Liver (tissue), 8 donors: ENCODE measurements at regions not wholly inside any gene's neighbourhood (a gene's known extent, or its start where the extent isn't known, plus 50 kb on each side); places are given as distances from the start of the nearest gene placed in this dataset.

Experiments
- DNase-seq: peaks from one replicate; pipeline ENCODE4 v3.0.0-alpha.2; 2017; ENCODE audit warnings: low spot score
- H3K27ac ChIP-seq, 2 donors: one replicate each; pipeline ENCODE4 v1.7.0; 2013; ENCODE audit warnings: inconsistent platforms in 2 of 2, low read length in 2 of 2, control low read depth in 1 of 2, low read depth in 1 of 2, mild to moderate bottlenecking in 1 of 2
- H3K27me3 ChIP-seq, 4 donors: one replicate each; pipeline versions ENCODE4 v1.6.1 to v1.7.0; 2013; ENCODE audit warnings: low read length in 3 of 4, inconsistent platforms in 1 of 4, mild to moderate bottlenecking in 1 of 4, moderate library complexity in 1 of 4; ENCODE audit not compliant: control insufficient read depth in 4 of 4, insufficient read depth in 4 of 4
- H3K36me3 ChIP-seq, 4 donors: one replicate each; pipeline versions ENCODE4 v1.6.1 to v1.7.0; 2013; ENCODE audit warnings: low read length in 3 of 4, mild to moderate bottlenecking in 3 of 4, low read depth in 1 of 4, moderate library complexity in 1 of 4; ENCODE audit not compliant: control insufficient read depth in 4 of 4, insufficient read depth in 3 of 4
- H3K4me1 ChIP-seq, 4 donors: one replicate each; pipeline versions ENCODE4 v1.6.1 to v1.7.0; 2013; ENCODE audit warnings: low read length in 3 of 4, mild to moderate bottlenecking in 3 of 4, moderate library complexity in 1 of 4; ENCODE audit not compliant: control insufficient read depth in 4 of 4, insufficient read depth in 4 of 4
- H3K4me3 ChIP-seq, 3 donors: one replicate each; pipeline versions ENCODE4 v1.6.1 to v1.7.0; 2013; ENCODE audit warnings: low read length in 3 of 3, control low read depth in 1 of 3, low read depth in 1 of 3, mild to moderate bottlenecking in 1 of 3
- H3K9ac ChIP-seq, 2 donors: one replicate each; pipeline ENCODE4 v1.7.0; 2013; ENCODE audit warnings: low read length in 2 of 2, mild to moderate bottlenecking in 2 of 2, moderate library complexity in 2 of 2, control low read depth in 1 of 2, low read depth in 1 of 2
- H3K9me3 ChIP-seq, 4 donors: one replicate each; pipeline versions ENCODE4 v1.6.1 to v1.7.0; 2013; ENCODE audit warnings: low read length in 3 of 4; ENCODE audit not compliant: control insufficient read depth in 4 of 4
- EGR1 ChIP-seq, 2 donors: IDR thresholded peaks; 2 replicates each; pipeline ENCODE4 v1.6.1; 2016 to 2018; ENCODE audit warnings: antibody characterized with exemption in 2 of 2, low read depth in 2 of 2
- FOXA1 ChIP-seq: IDR thresholded peaks from 2 replicates; pipeline ENCODE4 v1.6.1; 2016; ENCODE audit warnings: antibody characterized with exemption
- FOXA2 ChIP-seq: IDR thresholded peaks from 2 replicates; pipeline ENCODE4 v1.6.1; 2016; ENCODE audit warnings: antibody characterized with exemption
- GABPA ChIP-seq, 2 donors: IDR thresholded peaks in 1 of 2; conservative IDR thresholded peaks in 1 of 2; 2 replicates each; pipeline ENCODE4 v1.6.1; 2016; ENCODE audit warnings: antibody characterized with exemption in 2 of 2, mild to moderate bottlenecking in 1 of 2, moderate library complexity in 1 of 2
- HNF4A ChIP-seq, 2 donors: conservative IDR thresholded peaks; 2 replicates each; pipeline ENCODE4 v1.6.1; 2016; ENCODE audit warnings: antibody characterized with exemption in 2 of 2, mild to moderate bottlenecking in 2 of 2
- HNF4G ChIP-seq: IDR thresholded peaks from 2 replicates; pipeline ENCODE4 v1.6.1; 2016; ENCODE audit warnings: antibody characterized with exemption
- JUND ChIP-seq, 2 donors: IDR thresholded peaks; 2 replicates each; pipeline ENCODE4 v1.6.1; 2016; ENCODE audit warnings: antibody characterized with exemption in 2 of 2
- NR2F2 ChIP-seq: IDR thresholded peaks from 2 replicates; pipeline ENCODE4 v1.6.1; 2016; ENCODE audit warnings: antibody characterized with exemption
- RAD21 ChIP-seq, 2 donors: IDR thresholded peaks; 2 replicates each; pipeline ENCODE4 v1.6.1; 2016; ENCODE audit warnings: antibody characterized with exemption in 2 of 2, mild to moderate bottlenecking in 2 of 2
- RXRA ChIP-seq, 2 donors: IDR thresholded peaks; 2 replicates each; pipeline ENCODE4 v1.6.1; 2017 to 2018; ENCODE audit warnings: antibody characterized with exemption in 2 of 2, mild to moderate bottlenecking in 1 of 2
- SP1 ChIP-seq: IDR thresholded peaks from 2 replicates; pipeline ENCODE4 v1.6.1; 2018; ENCODE audit warnings: antibody characterized with exemption, mild to moderate bottlenecking
- TAF1 ChIP-seq: conservative IDR thresholded peaks from 2 replicates; pipeline ENCODE4 v1.6.1; 2016; ENCODE audit warnings: antibody characterized with exemption, mild to moderate bottlenecking
- YY1 ChIP-seq: IDR thresholded peaks from 2 replicates; pipeline ENCODE4 v1.6.1; 2016; ENCODE audit warnings: antibody characterized with exemption, mild to moderate bottlenecking
- WGBS: extraction: QIAGEN DNeasy Blood & Tissue Kit; methylation state at CpG from one replicate; pipeline ENCODE4 v1.1.7; 2013; 5-methylcytosine and 5-hydroxymethylcytosine counted together
- TF ChIP-seq, protein P1 (sequence below): IDR thresholded peaks from 2 replicates; pipeline ENCODE4 v1.6.1; 2016; ENCODE audit warnings: antibody characterized with exemption, mild to moderate bottlenecking
- TF ChIP-seq, protein P2 (sequence below): IDR thresholded peaks from 2 replicates; pipeline ENCODE4 v1.6.1; 2016; ENCODE audit warnings: antibody characterized with exemption
- TF ChIP-seq, protein P3 (sequence below): IDR thresholded peaks from 2 replicates; pipeline ENCODE4 v1.6.1; 2016; ENCODE audit warnings: antibody characterized with exemption
- TF ChIP-seq, protein P4 (sequence below): IDR thresholded peaks from 2 replicates; pipeline ENCODE4 v1.6.1; 2016; ENCODE audit warnings: antibody characterized with exemption
- TF ChIP-seq, protein P5 (sequence below): fragments of 150-350 bp; IDR thresholded peaks from 2 replicates; pipeline ENCODE4 v1.5.1; 2017; ENCODE audit warnings: improper control_type of control experiment, low read depth, low read length; ENCODE audit not compliant: missing input control
- donor health status: healthy.
- donor health status: healthy.
- donor health status: healthy.
- donor health status: healthy.
- donor health status: healthy.

DNA sequence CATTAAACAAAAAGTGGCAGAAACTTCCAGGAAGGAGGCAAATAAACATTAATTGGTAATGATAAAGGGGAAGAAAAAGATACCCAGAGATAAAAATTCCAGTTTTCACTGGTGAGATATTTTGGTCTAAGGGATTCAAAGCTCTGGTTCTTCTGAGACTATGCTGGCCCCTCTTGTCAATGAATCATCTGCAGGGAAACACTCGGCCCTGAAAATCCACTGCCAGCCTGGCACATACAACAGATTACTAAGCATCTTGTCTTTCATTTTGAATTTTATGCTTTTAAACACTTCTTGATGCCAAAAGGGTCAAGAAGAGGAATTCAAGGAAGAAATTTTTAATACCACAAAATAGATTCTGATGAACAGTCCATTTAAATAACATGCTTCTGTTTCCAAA is 1603.8 kb upstream of the ZEB2 start:
- no peaks in the 10 kb centered on the region for H3K36me3 ChIP-seq
- H3K4me1 ChIP-seq, result no peaks in the 10 kb centered on the region
- no peaks in the 10 kb centered on the region for H3K9me3 ChIP-seq
- H3K27ac ChIP-seq, result no peak overlapping the region
- TF ChIP-seq, protein P1, sequence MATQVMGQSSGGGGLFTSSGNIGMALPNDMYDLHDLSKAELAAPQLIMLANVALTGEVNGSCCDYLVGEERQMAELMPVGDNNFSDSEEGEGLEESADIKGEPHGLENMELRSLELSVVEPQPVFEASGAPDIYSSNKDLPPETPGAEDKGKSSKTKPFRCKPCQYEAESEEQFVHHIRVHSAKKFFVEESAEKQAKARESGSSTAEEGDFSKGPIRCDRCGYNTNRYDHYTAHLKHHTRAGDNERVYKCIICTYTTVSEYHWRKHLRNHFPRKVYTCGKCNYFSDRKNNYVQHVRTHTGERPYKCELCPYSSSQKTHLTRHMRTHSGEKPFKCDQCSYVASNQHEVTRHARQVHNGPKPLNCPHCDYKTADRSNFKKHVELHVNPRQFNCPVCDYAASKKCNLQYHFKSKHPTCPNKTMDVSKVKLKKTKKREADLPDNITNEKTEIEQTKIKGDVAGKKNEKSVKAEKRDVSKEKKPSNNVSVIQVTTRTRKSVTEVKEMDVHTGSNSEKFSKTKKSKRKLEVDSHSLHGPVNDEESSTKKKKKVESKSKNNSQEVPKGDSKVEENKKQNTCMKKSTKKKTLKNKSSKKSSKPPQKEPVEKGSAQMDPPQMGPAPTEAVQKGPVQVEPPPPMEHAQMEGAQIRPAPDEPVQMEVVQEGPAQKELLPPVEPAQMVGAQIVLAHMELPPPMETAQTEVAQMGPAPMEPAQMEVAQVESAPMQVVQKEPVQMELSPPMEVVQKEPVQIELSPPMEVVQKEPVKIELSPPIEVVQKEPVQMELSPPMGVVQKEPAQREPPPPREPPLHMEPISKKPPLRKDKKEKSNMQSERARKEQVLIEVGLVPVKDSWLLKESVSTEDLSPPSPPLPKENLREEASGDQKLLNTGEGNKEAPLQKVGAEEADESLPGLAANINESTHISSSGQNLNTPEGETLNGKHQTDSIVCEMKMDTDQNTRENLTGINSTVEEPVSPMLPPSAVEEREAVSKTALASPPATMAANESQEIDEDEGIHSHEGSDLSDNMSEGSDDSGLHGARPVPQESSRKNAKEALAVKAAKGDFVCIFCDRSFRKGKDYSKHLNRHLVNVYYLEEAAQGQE, result no peak
- no peak for TF ChIP-seq HNF4G
- no peak for TF ChIP-seq NR2F2
- TF ChIP-seq YY1, result no peak
- TF ChIP-seq, protein P2, sequence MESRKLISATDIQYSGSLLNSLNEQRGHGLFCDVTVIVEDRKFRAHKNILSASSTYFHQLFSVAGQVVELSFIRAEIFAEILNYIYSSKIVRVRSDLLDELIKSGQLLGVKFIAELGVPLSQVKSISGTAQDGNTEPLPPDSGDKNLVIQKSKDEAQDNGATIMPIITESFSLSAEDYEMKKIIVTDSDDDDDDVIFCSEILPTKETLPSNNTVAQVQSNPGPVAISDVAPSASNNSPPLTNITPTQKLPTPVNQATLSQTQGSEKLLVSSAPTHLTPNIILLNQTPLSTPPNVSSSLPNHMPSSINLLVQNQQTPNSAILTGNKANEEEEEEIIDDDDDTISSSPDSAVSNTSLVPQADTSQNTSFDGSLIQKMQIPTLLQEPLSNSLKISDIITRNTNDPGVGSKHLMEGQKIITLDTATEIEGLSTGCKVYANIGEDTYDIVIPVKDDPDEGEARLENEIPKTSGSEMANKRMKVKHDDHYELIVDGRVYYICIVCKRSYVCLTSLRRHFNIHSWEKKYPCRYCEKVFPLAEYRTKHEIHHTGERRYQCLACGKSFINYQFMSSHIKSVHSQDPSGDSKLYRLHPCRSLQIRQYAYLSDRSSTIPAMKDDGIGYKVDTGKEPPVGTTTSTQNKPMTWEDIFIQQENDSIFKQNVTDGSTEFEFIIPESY, result no peak
- no peak for TF ChIP-seq JUND (IDR thresholded peaks at IDR 0.05)
- no peak for TF ChIP-seq GABPA (IDR thresholded peaks at IDR 0.05 in 1 of 2, conservative IDR thresholded peaks at IDR 0.05 in 1 of 2)
- H3K27me3 ChIP-seq, result no peaks in the 10 kb centered on the region
- WGBS, result 75% methylated on average over 1 of the region's 1 CpG
- no peak overlapping the region for H3K9ac ChIP-seq
- no peak overlapping the region for H3K4me3 ChIP-seq
- no peak for DNase-seq

DNA sequence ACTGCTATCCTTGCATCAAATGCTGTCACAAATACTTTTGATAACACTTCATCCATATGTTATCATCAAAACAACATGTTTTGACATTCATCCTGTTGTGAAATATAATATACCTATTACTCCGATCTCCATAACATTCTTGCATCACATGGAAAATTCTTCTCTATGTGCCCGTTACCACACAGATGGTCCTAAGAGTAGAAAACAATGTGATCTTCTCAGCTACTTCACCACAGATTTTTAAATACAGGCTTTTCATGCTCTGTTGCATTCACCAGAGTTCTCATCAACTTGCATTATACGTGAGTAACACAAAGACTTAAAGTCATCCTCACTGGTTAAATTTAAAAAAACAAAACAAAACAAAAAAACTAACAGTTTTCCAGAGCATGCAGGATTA is 1603.3 kb upstream of the ZEB2 start:
- no peak for TF ChIP-seq HNF4A (conservative IDR thresholded peaks at IDR 0.05)
- no peak for TF ChIP-seq FOXA1
- TF ChIP-seq, protein P1, result no peak
- TF ChIP-seq, protein P3, sequence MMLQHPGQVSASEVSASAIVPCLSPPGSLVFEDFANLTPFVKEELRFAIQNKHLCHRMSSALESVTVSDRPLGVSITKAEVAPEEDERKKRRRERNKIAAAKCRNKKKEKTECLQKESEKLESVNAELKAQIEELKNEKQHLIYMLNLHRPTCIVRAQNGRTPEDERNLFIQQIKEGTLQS, result no peak
- TF ChIP-seq, protein P4, sequence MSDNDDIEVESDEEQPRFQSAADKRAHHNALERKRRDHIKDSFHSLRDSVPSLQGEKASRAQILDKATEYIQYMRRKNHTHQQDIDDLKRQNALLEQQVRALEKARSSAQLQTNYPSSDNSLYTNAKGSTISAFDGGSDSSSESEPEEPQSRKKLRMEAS, result no peak
- TF ChIP-seq FOXA2, result no peak
- no peak for TF ChIP-seq NR2F2
- TF ChIP-seq GABPA (IDR thresholded peaks at IDR 0.05 in 1 of 2, conservative IDR thresholded peaks at IDR 0.05 in 1 of 2), result no peak
- TF ChIP-seq, protein P5, sequence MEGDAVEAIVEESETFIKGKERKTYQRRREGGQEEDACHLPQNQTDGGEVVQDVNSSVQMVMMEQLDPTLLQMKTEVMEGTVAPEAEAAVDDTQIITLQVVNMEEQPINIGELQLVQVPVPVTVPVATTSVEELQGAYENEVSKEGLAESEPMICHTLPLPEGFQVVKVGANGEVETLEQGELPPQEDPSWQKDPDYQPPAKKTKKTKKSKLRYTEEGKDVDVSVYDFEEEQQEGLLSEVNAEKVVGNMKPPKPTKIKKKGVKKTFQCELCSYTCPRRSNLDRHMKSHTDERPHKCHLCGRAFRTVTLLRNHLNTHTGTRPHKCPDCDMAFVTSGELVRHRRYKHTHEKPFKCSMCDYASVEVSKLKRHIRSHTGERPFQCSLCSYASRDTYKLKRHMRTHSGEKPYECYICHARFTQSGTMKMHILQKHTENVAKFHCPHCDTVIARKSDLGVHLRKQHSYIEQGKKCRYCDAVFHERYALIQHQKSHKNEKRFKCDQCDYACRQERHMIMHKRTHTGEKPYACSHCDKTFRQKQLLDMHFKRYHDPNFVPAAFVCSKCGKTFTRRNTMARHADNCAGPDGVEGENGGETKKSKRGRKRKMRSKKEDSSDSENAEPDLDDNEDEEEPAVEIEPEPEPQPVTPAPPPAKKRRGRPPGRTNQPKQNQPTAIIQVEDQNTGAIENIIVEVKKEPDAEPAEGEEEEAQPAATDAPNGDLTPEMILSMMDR, result no peak
- no peak for TF ChIP-seq RAD21 (IDR thresholded peaks at IDR 0.05)
- no peak for TF ChIP-seq HNF4G
- TF ChIP-seq SP1, result no peak
- no peak for TF ChIP-seq TAF1
- TF ChIP-seq, protein P2, result no peak
- TF ChIP-seq JUND (IDR thresholded peaks at IDR 0.05), result no peak
- TF ChIP-seq EGR1 (IDR thresholded peaks at IDR 0.05; ENCODE audit: low read depth in 2 of 2), result no peak
- no peak for TF ChIP-seq RXRA (IDR thresholded peaks at IDR 0.05)
- H3K27ac ChIP-seq, result no peak overlapping the region
- H3K9ac ChIP-seq, result no peak overlapping the region
- 92% methylated on average over 3 of the region's 3 CpGs for WGBS
- no peak overlapping the region for H3K4me3 ChIP-seq
- no peaks in the 10 kb centered on the region for H3K36me3 ChIP-seq
- no peaks in the 10 kb centered on the region for H3K4me1 ChIP-seq
- DNase-seq, result no peak
- H3K27me3 ChIP-seq, result no peaks in the 10 kb centered on the region
- no peaks in the 10 kb centered on the region for H3K9me3 ChIP-seq
